ENCODE measurements at regions not wholly inside any gene's neighbourhood (a gene's known extent, or its start where the extent isn't known, plus 50 kb on each side); places are given as distances from the start of the nearest gene placed in this dataset.

DNA sequence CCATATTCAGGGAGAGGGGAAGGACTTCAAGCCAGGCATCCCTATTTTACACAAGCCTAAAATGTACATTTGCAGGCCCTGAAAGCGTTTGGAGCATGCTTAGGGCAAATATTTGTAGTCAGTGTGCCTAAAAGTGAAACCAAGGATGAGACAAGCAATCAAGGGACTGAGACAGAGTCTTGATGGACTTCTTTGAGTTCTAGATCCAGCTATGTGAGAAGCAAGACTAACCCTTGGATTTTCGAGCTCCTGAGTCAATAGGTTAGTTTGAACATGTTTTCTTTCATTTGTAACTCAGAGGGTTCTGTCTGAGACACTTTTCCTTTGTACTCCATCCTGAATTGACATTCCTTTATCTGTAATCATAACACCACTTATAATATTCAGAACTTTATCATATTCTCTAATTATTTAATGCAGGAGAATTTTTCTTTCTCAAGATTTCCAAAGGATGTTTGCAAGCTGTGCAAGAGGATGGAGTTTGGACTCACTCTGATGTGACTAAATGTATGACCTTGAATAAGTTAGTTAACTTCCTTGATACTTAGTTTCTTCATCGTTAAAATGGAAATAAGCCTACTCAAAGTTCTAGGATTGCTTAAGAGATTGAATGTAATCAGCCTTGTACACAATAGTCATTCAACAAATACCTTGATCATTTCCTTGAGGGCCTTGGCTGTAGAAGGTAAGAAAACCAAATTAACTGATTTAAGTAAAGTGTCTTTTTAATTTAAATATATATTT lies 1237.8 kb upstream of the ZEB2 start:
- no peaks in the 10 kb centered on the region for H3K79me2 ChIP-seq (replicated peaks; ENCODE audit: insufficient read depth)
- no peak for ATAC-seq
- Mint-ChIP-seq H3K4me1 (peaks cover 14% of the 10 kb centered on the region), H3K36me3 (ENCODE audit: low read depth) (no peaks in the 10 kb centered on the region), H3K27ac (no peak overlapping the region), H3K4me3 (no peak overlapping the region), H3K9me3 (no peaks in the 10 kb centered on the region), H3K27me3 (ENCODE audit: insufficient read depth, low read depth, poor library complexity) (no peaks in the 10 kb centered on the region)
- no peak for TF ChIP-seq ZNF114 (CRISPR knock-in tag; IDR thresholded peaks at IDR 0.05)
- no peak for TF ChIP-seq EZH2 (IDR thresholded peaks at IDR 0.05; ENCODE audit: low read depth, unreplicated experiment)
- no peak for TF ChIP-seq ZNF331 (CRISPR knock-in tag; IDR thresholded peaks at IDR 0.05; ENCODE audit: low read depth)
- no peak for TF ChIP-seq STAT1 (IDR thresholded peaks at IDR 0.05; ENCODE audit: unreplicated experiment)
- TF ChIP-seq, protein P1, sequence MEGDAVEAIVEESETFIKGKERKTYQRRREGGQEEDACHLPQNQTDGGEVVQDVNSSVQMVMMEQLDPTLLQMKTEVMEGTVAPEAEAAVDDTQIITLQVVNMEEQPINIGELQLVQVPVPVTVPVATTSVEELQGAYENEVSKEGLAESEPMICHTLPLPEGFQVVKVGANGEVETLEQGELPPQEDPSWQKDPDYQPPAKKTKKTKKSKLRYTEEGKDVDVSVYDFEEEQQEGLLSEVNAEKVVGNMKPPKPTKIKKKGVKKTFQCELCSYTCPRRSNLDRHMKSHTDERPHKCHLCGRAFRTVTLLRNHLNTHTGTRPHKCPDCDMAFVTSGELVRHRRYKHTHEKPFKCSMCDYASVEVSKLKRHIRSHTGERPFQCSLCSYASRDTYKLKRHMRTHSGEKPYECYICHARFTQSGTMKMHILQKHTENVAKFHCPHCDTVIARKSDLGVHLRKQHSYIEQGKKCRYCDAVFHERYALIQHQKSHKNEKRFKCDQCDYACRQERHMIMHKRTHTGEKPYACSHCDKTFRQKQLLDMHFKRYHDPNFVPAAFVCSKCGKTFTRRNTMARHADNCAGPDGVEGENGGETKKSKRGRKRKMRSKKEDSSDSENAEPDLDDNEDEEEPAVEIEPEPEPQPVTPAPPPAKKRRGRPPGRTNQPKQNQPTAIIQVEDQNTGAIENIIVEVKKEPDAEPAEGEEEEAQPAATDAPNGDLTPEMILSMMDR (conservative IDR thresholded peaks at IDR 0.05; ENCODE audit: low read depth in 2 of 2), result no peak
- no peak for TF ChIP-seq POLR2AphosphoS5 (IDR thresholded peaks at IDR 0.05; ENCODE audit: low read depth)
- TF ChIP-seq, protein P2, sequence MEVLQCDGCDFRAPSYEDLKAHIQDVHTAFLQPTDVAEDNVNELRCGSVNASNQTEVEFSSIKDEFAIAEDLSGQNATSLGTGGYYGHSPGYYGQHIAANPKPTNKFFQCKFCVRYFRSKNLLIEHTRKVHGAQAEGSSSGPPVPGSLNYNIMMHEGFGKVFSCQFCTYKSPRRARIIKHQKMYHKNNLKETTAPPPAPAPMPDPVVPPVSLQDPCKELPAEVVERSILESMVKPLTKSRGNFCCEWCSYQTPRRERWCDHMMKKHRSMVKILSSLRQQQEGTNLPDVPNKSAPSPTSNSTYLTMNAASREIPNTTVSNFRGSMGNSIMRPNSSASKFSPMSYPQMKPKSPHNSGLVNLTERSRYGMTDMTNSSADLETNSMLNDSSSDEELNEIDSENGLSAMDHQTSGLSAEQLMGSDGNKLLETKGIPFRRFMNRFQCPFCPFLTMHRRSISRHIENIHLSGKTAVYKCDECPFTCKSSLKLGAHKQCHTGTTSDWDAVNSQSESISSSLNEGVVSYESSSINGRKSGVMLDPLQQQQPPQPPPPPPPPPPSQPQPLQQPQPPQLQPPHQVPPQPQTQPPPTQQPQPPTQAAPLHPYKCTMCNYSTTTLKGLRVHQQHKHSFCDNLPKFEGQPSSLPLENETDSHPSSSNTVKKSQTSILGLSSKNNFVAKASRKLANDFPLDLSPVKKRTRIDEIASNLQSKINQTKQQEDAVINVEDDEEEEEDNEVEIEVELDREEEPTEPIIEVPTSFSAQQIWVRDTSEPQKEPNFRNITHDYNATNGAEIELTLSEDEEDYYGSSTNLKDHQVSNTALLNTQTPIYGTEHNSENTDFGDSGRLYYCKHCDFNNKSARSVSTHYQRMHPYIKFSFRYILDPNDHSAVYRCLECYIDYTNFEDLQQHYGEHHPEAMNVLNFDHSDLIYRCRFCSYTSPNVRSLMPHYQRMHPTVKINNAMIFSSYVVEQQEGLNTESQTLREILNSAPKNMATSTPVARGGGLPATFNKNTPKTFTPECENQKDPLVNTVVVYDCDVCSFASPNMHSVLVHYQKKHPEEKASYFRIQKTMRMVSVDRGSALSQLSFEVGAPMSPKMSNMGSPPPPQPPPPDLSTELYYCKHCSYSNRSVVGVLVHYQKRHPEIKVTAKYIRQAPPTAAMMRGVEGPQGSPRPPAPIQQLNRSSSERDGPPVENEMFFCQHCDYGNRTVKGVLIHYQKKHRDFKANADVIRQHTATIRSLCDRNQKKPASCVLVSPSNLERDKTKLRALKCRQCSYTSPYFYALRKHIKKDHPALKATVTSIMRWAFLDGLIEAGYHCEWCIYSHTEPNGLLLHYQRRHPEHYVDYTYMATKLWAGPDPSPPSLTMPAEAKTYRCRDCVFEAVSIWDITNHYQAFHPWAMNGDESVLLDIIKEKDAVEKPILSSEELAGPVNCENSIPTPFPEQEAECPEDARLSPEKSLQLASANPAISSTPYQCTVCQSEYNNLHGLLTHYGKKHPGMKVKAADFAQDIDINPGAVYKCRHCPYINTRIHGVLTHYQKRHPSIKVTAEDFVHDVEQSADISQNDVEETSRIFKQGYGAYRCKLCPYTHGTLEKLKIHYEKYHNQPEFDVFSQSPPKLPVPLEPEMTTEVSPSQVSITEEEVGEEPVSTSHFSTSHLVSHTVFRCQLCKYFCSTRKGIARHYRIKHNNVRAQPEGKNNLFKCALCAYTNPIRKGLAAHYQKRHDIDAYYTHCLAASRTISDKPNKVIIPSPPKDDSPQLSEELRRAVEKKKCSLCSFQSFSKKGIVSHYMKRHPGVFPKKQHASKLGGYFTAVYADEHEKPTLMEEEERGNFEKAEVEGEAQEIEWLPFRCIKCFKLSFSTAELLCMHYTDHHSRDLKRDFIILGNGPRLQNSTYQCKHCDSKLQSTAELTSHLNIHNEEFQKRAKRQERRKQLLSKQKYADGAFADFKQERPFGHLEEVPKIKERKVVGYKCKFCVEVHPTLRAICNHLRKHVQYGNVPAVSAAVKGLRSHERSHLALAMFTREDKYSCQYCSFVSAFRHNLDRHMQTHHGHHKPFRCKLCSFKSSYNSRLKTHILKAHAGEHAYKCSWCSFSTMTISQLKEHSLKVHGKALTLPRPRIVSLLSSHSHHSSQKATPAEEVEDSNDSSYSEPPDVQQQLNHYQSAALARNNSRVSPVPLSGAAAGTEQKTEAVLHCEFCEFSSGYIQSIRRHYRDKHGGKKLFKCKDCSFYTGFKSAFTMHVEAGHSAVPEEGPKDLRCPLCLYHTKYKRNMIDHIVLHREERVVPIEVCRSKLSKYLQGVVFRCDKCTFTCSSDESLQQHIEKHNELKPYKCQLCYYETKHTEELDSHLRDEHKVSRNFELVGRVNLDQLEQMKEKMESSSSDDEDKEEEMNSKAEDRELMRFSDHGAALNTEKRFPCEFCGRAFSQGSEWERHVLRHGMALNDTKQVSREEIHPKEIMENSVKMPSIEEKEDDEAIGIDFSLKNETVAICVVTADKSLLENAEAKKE (CRISPR knock-in tag; IDR thresholded peaks at IDR 0.05), result no peak
- no peak for TF ChIP-seq JUNB (IDR thresholded peaks at IDR 0.05; ENCODE audit: unreplicated experiment)
- TF ChIP-seq CREB1 (CRISPR knock-in tag; IDR thresholded peaks at IDR 0.05; ENCODE audit: low read depth), result no peak
- no peak for TF ChIP-seq NANOG (IDR thresholded peaks at IDR 0.05; ENCODE audit: borderline replicate concordance)
- TF ChIP-seq, protein P3, sequence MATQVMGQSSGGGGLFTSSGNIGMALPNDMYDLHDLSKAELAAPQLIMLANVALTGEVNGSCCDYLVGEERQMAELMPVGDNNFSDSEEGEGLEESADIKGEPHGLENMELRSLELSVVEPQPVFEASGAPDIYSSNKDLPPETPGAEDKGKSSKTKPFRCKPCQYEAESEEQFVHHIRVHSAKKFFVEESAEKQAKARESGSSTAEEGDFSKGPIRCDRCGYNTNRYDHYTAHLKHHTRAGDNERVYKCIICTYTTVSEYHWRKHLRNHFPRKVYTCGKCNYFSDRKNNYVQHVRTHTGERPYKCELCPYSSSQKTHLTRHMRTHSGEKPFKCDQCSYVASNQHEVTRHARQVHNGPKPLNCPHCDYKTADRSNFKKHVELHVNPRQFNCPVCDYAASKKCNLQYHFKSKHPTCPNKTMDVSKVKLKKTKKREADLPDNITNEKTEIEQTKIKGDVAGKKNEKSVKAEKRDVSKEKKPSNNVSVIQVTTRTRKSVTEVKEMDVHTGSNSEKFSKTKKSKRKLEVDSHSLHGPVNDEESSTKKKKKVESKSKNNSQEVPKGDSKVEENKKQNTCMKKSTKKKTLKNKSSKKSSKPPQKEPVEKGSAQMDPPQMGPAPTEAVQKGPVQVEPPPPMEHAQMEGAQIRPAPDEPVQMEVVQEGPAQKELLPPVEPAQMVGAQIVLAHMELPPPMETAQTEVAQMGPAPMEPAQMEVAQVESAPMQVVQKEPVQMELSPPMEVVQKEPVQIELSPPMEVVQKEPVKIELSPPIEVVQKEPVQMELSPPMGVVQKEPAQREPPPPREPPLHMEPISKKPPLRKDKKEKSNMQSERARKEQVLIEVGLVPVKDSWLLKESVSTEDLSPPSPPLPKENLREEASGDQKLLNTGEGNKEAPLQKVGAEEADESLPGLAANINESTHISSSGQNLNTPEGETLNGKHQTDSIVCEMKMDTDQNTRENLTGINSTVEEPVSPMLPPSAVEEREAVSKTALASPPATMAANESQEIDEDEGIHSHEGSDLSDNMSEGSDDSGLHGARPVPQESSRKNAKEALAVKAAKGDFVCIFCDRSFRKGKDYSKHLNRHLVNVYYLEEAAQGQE (IDR thresholded peaks at IDR 0.05; ENCODE audit: unreplicated experiment), result no peak
- TF ChIP-seq, protein P4, sequence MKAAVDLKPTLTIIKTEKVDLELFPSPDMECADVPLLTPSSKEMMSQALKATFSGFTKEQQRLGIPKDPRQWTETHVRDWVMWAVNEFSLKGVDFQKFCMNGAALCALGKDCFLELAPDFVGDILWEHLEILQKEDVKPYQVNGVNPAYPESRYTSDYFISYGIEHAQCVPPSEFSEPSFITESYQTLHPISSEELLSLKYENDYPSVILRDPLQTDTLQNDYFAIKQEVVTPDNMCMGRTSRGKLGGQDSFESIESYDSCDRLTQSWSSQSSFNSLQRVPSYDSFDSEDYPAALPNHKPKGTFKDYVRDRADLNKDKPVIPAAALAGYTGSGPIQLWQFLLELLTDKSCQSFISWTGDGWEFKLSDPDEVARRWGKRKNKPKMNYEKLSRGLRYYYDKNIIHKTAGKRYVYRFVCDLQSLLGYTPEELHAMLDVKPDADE (IDR thresholded peaks at IDR 0.05), result no peak
- no peak overlapping the region for H3K27ac ChIP-seq (ENCODE audit: low read depth)
- H3K4me3 ChIP-seq, result no peak overlapping the region
- H3K36me3 ChIP-seq (ENCODE audit: insufficient read depth), result no peaks in the 10 kb centered on the region
- H3K4me1 ChIP-seq (ENCODE audit: insufficient read depth), result peaks cover 2% of the 10 kb centered on the region
- H4K20me1 ChIP-seq (replicated peaks; ENCODE audit: insufficient read depth), result no peaks in the 10 kb centered on the region
- no peaks in the 10 kb centered on the region for H3K9me2 ChIP-seq (ENCODE audit: insufficient read depth)
- H3K4me2 ChIP-seq, result no peak overlapping the region
- no peaks in the 10 kb centered on the region for H3F3A ChIP-seq (replicated peaks; ENCODE audit: low read depth)
- no peaks in the 10 kb centered on the region for H3K27me3 ChIP-seq (ENCODE audit: insufficient read depth)
- no peak for DNase-seq (ENCODE audit: low spot score)
- no peak overlapping the region for H2AFZ ChIP-seq

All from GM23338 (cell line).